Activated T-cell treated with anti-CD3 and anti-CD28 coated beads, Interleukin-2, amount 50 U/mL, for 72 hours (primary cell): ENCODE measurements at regions not wholly inside any gene's neighbourhood (a gene's known extent, or its start where the extent isn't known, plus 50 kb on each side); places are given as distances from the start of the nearest gene placed in this dataset.
"Not testable (repeated sequence)": the region's sequence is repeated elsewhere in the genome, so short reads cannot be mapped to it uniquely, and the experiment has no call there.

ENCODE experiments used
- ATAC-seq, 2 donors: fragments of 150-1000 bp; cut with Tn5 transposase; replicated peaks in 1 of 2; 2 replicates each; pipeline ENCODE4 v1.10.0; 2021; ENCODE audit warnings: moderate library complexity in 2 of 2, mild to moderate bottlenecking in 1 of 2
- DNase-seq, 2 donors: peaks; one replicate each; pipeline ENCODE4 v3.0.0; 2021 to 2022; ENCODE audit warnings: mixed read lengths in 1 of 2
- H3K27ac Mint-ChIP-seq: one replicate; pipeline ENCODE4 v1.8.0; 2022; ENCODE audit warnings: mild to moderate bottlenecking, moderate library complexity, mixed read lengths
- H3K27me3 Mint-ChIP-seq: one replicate; pipeline ENCODE4 v1.8.0; 2022; ENCODE audit warnings: low read depth, mixed read lengths
- H3K36me3 Mint-ChIP-seq, 2 donors: one replicate each; pipeline ENCODE4 v1.8.0; 2022; ENCODE audit warnings: mixed read lengths in 2 of 2, mild to moderate bottlenecking in 1 of 2; ENCODE audit not compliant: insufficient read depth in 2 of 2
- H3K4me1 Mint-ChIP-seq: one replicate; pipeline ENCODE4 v1.8.0; 2022; ENCODE audit warnings: low read depth, mixed read lengths
- H3K4me3 Mint-ChIP-seq, 2 donors: one replicate each; pipeline ENCODE4 v1.8.0; 2022; ENCODE audit warnings: mild to moderate bottlenecking in 2 of 2, mixed read lengths in 2 of 2, moderate library complexity in 2 of 2
- H3K9me3 Mint-ChIP-seq, 2 donors: one replicate each; pipeline ENCODE4 v1.8.0; 2022; ENCODE audit warnings: mixed read lengths in 2 of 2

GRCh38 chr14:103228866-103229265 is 105.2 kb upstream of the EIF5 start:
- H3K27me3 Mint-ChIP-seq = peaks cover 20% of the 10 kb centered on the region

GRCh38 chr14:103230021-103230420 is 104.0 kb upstream of the EIF5 start:
- H3K4me1 Mint-ChIP-seq = no peaks in the 10 kb centered on the region
- no peak overlapping the region for H3K4me3 Mint-ChIP-seq
- no peak for DNase-seq
- H3K9me3 Mint-ChIP-seq = no peaks in the 10 kb centered on the region
- H3K27me3 Mint-ChIP-seq = peaks cover 21% of the 10 kb centered on the region
- no peaks in the 10 kb centered on the region for H3K36me3 Mint-ChIP-seq
- ATAC-seq = no peak
- H3K27ac Mint-ChIP-seq = no peak overlapping the region

More at GRCh38 chr14:103228866-103229265, 105.2 kb upstream of the EIF5 start:
- no peak overlapping the region for H3K4me3 Mint-ChIP-seq
- no peak overlapping the region for H3K27ac Mint-ChIP-seq
- H3K36me3 Mint-ChIP-seq = no peaks in the 10 kb centered on the region
- H3K9me3 Mint-ChIP-seq = no peaks in the 10 kb centered on the region
- no peak for DNase-seq
- ATAC-seq = no peak
- H3K4me1 Mint-ChIP-seq = no peaks in the 10 kb centered on the region

- no peak for ATAC-seq
- Mint-ChIP-seq H3K36me3 (no peaks in the 10 kb centered on the region), H3K4me3 (no peak overlapping the region), H3K27ac (no peak overlapping the region), H3K4me1 (no peaks in the 10 kb centered on the region), H3K27me3 (peaks cover 26% of the 10 kb centered on the region), H3K9me3 (no peaks in the 10 kb centered on the region)
- DNase-seq = no peak
Observed at GRCh38 chr14:103230658-103231334, 103.2 kb upstream of the EIF5 start.

GRCh38 chr14:103231376-103232019 is 102.5 kb upstream of the EIF5 start:
- H3K27ac Mint-ChIP-seq = no peak overlapping the region
- no peak for ATAC-seq
- peaks cover 29% of the 10 kb centered on the region for H3K27me3 Mint-ChIP-seq
- no peak for DNase-seq
- H3K36me3 Mint-ChIP-seq = no peaks in the 10 kb centered on the region
- no peaks in the 10 kb centered on the region for H3K9me3 Mint-ChIP-seq
- H3K4me3 Mint-ChIP-seq = no peak overlapping the region
- H3K4me1 Mint-ChIP-seq = no peaks in the 10 kb centered on the region

GRCh38 chr14:103232031-103232808 is 101.8 kb upstream of the EIF5 start:
- H3K4me3 Mint-ChIP-seq = no peak overlapping the region
- H3K36me3 Mint-ChIP-seq = no peaks in the 10 kb centered on the region
- H3K9me3 Mint-ChIP-seq = peaks cover 0 to under 1% of the 10 kb centered on the region in 2 donors
- no peaks in the 10 kb centered on the region for H3K4me1 Mint-ChIP-seq
- no peak for DNase-seq
- H3K27me3 Mint-ChIP-seq = peaks cover 27% of the 10 kb centered on the region
- no peak for ATAC-seq
- no peak overlapping the region for H3K27ac Mint-ChIP-seq

- no peaks in the 10 kb centered on the region for H3K4me1 Mint-ChIP-seq
- H3K36me3 Mint-ChIP-seq = no peaks in the 10 kb centered on the region
- no peak overlapping the region for H3K27ac Mint-ChIP-seq
- DNase-seq (no peak), ATAC-seq (no peak)
- H3K4me3 Mint-ChIP-seq = no peak overlapping the region
- peaks cover 31% of the 10 kb centered on the region for H3K27me3 Mint-ChIP-seq
- peaks cover 2 to 6% of the 10 kb centered on the region in 2 donors for H3K9me3 Mint-ChIP-seq
Observed at GRCh38 chr14:103232831-103233319, 101.2 kb upstream of the EIF5 start.

GRCh38 chr14:103233328-103233727 is 100.7 kb upstream of the EIF5 start:
- H3K27me3 Mint-ChIP-seq = peaks cover 31% of the 10 kb centered on the region
- H3K4me3 Mint-ChIP-seq = no peak overlapping the region
- no peak for ATAC-seq
- no peaks in the 10 kb centered on the region for H3K4me1 Mint-ChIP-seq
- no peak for DNase-seq
- H3K9me3 Mint-ChIP-seq = peaks cover 5 to 9% of the 10 kb centered on the region in 2 donors
- peaks cover 2 to 3% of the 10 kb centered on the region in 2 donors for H3K36me3 Mint-ChIP-seq
- no peak overlapping the region for H3K27ac Mint-ChIP-seq

- H3K27ac Mint-ChIP-seq, H3K4me1 Mint-ChIP-seq, DNase-seq, H3K36me3 Mint-ChIP-seq, ATAC-seq, H3K4me3 Mint-ChIP-seq: not testable (repeated sequence)
- Mint-ChIP-seq H3K27me3 (peaks cover 31% of the 10 kb centered on the region), H3K9me3 (peaks cover 9 to 11% of the 10 kb centered on the region in 2 donors)
Observed at GRCh38 chr14:103234826-103235225, 99.2 kb upstream of the EIF5 start.

- Mint-ChIP-seq H3K27me3 (peaks cover 31% of the 10 kb centered on the region), H3K9me3 (peaks cover 9 to 11% of the 10 kb centered on the region in 2 donors)
- DNase-seq, ATAC-seq, H3K36me3 Mint-ChIP-seq, H3K27ac Mint-ChIP-seq, H3K4me1 Mint-ChIP-seq, H3K4me3 Mint-ChIP-seq: not testable (repeated sequence)
Observed at GRCh38 chr14:103235506-103235905, 98.5 kb upstream of the EIF5 start.

- Mint-ChIP-seq H3K9me3 (peaks cover 9 to 11% of the 10 kb centered on the region in 2 donors), H3K4me3 (no peak overlapping the region), H3K27ac (no peak overlapping the region), H3K27me3 (peaks cover 47% of the 10 kb centered on the region), H3K4me1 (no peaks in the 10 kb centered on the region), H3K36me3 (peaks cover 3 to 8% of the 10 kb centered on the region in 2 donors)
- ATAC-seq = no peak
- no peak for DNase-seq
Observed at GRCh38 chr14:103239751-103240150, 94.3 kb upstream of the EIF5 start.

GRCh38 chr14:103241531-103241930 is 92.5 kb upstream of the EIF5 start:
- DNase-seq = no peak
- no peak for ATAC-seq
- no peak overlapping the region for H3K27ac Mint-ChIP-seq
- H3K4me1 Mint-ChIP-seq = no peaks in the 10 kb centered on the region
- peaks cover 30% of the 10 kb centered on the region for H3K27me3 Mint-ChIP-seq
- peaks cover 9 to 11% of the 10 kb centered on the region in 2 donors for H3K9me3 Mint-ChIP-seq
- no peak overlapping the region for H3K4me3 Mint-ChIP-seq
- peaks cover 3 to 8% of the 10 kb centered on the region in 2 donors for H3K36me3 Mint-ChIP-seq

- DNase-seq = no peak
- ATAC-seq = no peak
Observed at GRCh38 chr14:103243764-103244737, 90.0 kb upstream of the EIF5 start.

More at GRCh38 chr14:103243764-103244737, 90.0 kb upstream of the EIF5 start:
- no peaks in the 10 kb centered on the region for H3K9me3 Mint-ChIP-seq
- peaks cover 26% of the 10 kb centered on the region for H3K27me3 Mint-ChIP-seq
- H3K36me3 Mint-ChIP-seq = peaks cover 2 to 4% of the 10 kb centered on the region in 2 donors
- H3K27ac Mint-ChIP-seq = no peak overlapping the region
- no peak overlapping the region for H3K4me3 Mint-ChIP-seq
- no peaks in the 10 kb centered on the region for H3K4me1 Mint-ChIP-seq
